Heart right ventricle (tissue), 16 donors: ENCODE measurements at regions not wholly inside any gene's neighbourhood (a gene's known extent, or its start where the extent isn't known, plus 50 kb on each side); places are given as distances from the start of the nearest gene placed in this dataset.

Experiments
- ATAC-seq, 8 donors: fragments of 200-7000 bp; cut with Tn5 transposase; one replicate each; pipeline ENCODE4 v1.9.1; 2020; ENCODE audit warnings: mild to moderate bottlenecking in 8 of 8, moderate library complexity in 8 of 8, moderate number of reproducible peaks in 1 of 8
- DNase-seq, 2 donors: peaks; one replicate each; pipeline ENCODE4 v3.0.0-alpha.2; 2020
- H3K27ac ChIP-seq, 10 donors: fragments of 200-600 bp; sonication (generic) in 2 of 10; one replicate each; pipeline versions ENCODE4 v1.5.0 to v1.8.0; 2020 to 2022; ENCODE audit warnings: mild to moderate bottlenecking in 3 of 10
- H3K27me3 ChIP-seq, 7 donors: fragments of 200-600 bp; one replicate each; pipeline ENCODE4 v1.8.0; 2021 to 2022; ENCODE audit warnings: mild to moderate bottlenecking in 2 of 7
- H3K36me3 ChIP-seq, 9 donors: fragments of 200-600 bp; sonication (generic) in 1 of 9; one replicate each; pipeline versions ENCODE4 v1.5.0 to v1.8.0; 2020 to 2022; ENCODE audit warnings: mild to moderate bottlenecking in 2 of 9
- H3K4me1 ChIP-seq, 9 donors: fragments of 200-600 bp; sonication (generic) in 1 of 9; one replicate each; pipeline versions ENCODE4 v1.5.0 to v1.8.0; 2020 to 2022; ENCODE audit warnings: mild to moderate bottlenecking in 4 of 9
- H3K4me3 ChIP-seq, 10 donors: fragments of 200-600 bp; sonication (generic) in 2 of 10; one replicate each; pipeline versions ENCODE4 v1.5.0 to v1.8.0; 2020 to 2022; ENCODE audit warnings: mild to moderate bottlenecking in 7 of 10, moderate library complexity in 2 of 10
- H3K9me3 ChIP-seq, 11 donors: fragments of 200-600 bp in 10 of 11; sonication (generic) in 2 of 11; one replicate each; pipeline versions ENCODE4 v1.5.0 to v1.8.0; 2013 to 2022; ENCODE audit warnings: mild to moderate bottlenecking in 2 of 11, control low read depth in 1 of 11, moderate library complexity in 1 of 11
- CTCF ChIP-seq, 9 donors: fragments of 200-600 bp; sonication (generic) in 2 of 9; IDR thresholded peaks; one replicate each; pipeline versions ENCODE4 v1.5.0 to v1.8.0; 2021 to 2022; ENCODE audit warnings: antibody characterized with exemption in 9 of 9, mild to moderate bottlenecking in 5 of 9, moderate library complexity in 1 of 9
- WGBS, 2 donors: extraction: QIAGEN DNeasy Blood & Tissue Kit; methylation state at CpG; one replicate each; pipeline ENCODE4 v1.1.7; 2013; ENCODE audit warnings: inconsistent platforms in 1 of 2; 5-methylcytosine and 5-hydroxymethylcytosine counted together
- intact Hi-C, 10 donors: fragments of 100-400 bp; cut with DNase I; formaldehyde crosslinking; loops; one replicate each; pipeline versions ENCODE4 v1.11.1 to v1.14.2; 2022
- donor health status: Arrhythmogenic right ventricular cardiomyopathy.
- donor health status: ischemic (EF 13 %, LVEDD 7.1; RV severe dilation, severe dysfunction).
- donor health status: healthy with polysubstance abuse.
- donor health status: DM: no; HTN: yes; CAD: no.
- donor health status: DM: no; HTN: no; CAD: no.
- donor health status: ischemic (EF 25% LVEDD 6.9; RV normal size, moderate dysfunction).
- donor health status: ischemic (EF 25% LVEDD 5.7; RV mildly dilated, moderate dysfunction).
- donor health status: healthy.
- donor health status: DM: yes; HTN: yes; CAD: no.
- donor health status: Ischemic cardiomyopathy.
- donor health status: ischemic (EF 35%, LVEDD 5.7; RV mildly dilated, moderate dysfunction).
- donor health status: nonischemic (EF 11% LVEDD 7.7; RV severe dilation, severe dysfunction).
- donor health status: DM: yes; HTN: yes; CAD: no.
- donor health status: PGD.
- donor health status: ischemic (EF 29% LVEDD 5.4; RV normal size, mild dysfunction).
- donor health status: nonischemic (EF 23%, LVEDD 6.1; RV moderate dilation, normal function).

DNA sequence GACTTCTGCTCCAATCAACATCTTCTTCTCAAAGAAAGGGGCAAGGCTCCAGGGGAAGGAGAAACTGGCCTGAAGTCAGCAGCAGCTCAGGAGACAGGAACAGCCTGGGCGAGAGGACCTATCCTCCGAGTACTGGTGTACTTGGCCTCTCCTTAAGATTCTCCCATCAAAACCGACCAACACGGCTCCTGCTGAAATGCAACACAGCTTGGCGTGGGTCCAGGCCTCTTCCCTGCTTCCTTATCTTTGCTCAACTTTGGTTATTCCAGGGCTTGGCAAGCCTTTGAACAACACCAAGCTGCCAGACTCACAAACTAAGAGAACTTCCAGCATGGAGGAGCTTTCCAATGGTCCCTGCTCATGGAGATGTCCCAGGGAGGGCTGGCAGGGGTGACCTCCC, 377.4 kb downstream of the BCL11B start:
- DNase-seq (no peak), ATAC-seq (no peak)
- WGBS, 2 donors, result 45 to 54% methylated on average over 5 of the region's 5 CpGs
- TF ChIP-seq CTCF (IDR thresholded peaks at IDR 0.05), result no peak
- Histone ChIP-seq H3K9me3 (peaks cover 0 to 3% (median 0%) of the 10 kb centered on the region in 11 donors), H3K27ac (no peak overlapping the region), H3K27me3 (peaks cover 0 to 14% (median 5%) of the 10 kb centered on the region in 7 donors), H3K4me1 (no peaks in the 10 kb centered on the region), H3K4me3 (no peak overlapping the region), H3K36me3 (no peaks in the 10 kb centered on the region)
- intact Hi-C loops, result no loop called here

- 51 to 58% methylated on average over 5 of the region's 5 CpGs for WGBS, 2 donors
- no peak for DNase-seq
- intact Hi-C loops, result no loop called here
- Histone ChIP-seq H3K4me3 (no peak overlapping the region), H3K27ac (no peak overlapping the region), H3K27me3 (peaks cover 0 to 21% (median 7%) of the 10 kb centered on the region in 7 donors), H3K9me3 (peaks cover 0 to 3% (median 0%) of the 10 kb centered on the region in 11 donors), H3K4me1 (no peaks in the 10 kb centered on the region), H3K36me3 (no peaks in the 10 kb centered on the region)
- ATAC-seq, result no peak
- no peak for TF ChIP-seq CTCF (IDR thresholded peaks at IDR 0.05)
Measured at GRCh38 chr14:98896449-98896848, 375.5 kb downstream of the BCL11B start.

- DNase-seq (no peak), ATAC-seq (no peak)
- no peaks in the 10 kb centered on the region for H3K4me1 ChIP-seq
- H3K9me3 ChIP-seq, result peaks cover 0 to 3% (median 0%) of the 10 kb centered on the region in 11 donors
- 85 to 89% methylated on average over 7 of the region's 7 CpGs for WGBS, 2 donors
- no peaks in the 10 kb centered on the region for H3K36me3 ChIP-seq
- peaks cover 0 to 29% (median 11%) of the 10 kb centered on the region in 7 donors for H3K27me3 ChIP-seq
- H3K4me3 ChIP-seq, result no peak overlapping the region
- intact Hi-C loops, result no loop called here
- H3K27ac ChIP-seq, result no peak overlapping the region
- no peak for TF ChIP-seq CTCF (IDR thresholded peaks at IDR 0.05)
Measured at GRCh38 chr14:98897605-98898309, 374.2 kb downstream of the BCL11B start.

GRCh38 chr14:98899441-98899840, 372.6 kb downstream of the BCL11B start:
- no peaks in the 10 kb centered on the region for H3K36me3 ChIP-seq
- DNase-seq (no peak), ATAC-seq (no peak)
- H3K9me3 ChIP-seq, result peaks cover 0 to 3% (median 0%) of the 10 kb centered on the region in 11 donors
- no peaks in the 10 kb centered on the region for H3K4me1 ChIP-seq
- no peak for TF ChIP-seq CTCF (IDR thresholded peaks at IDR 0.05)
- intact Hi-C loops, result no loop called here
- H3K27me3 ChIP-seq, result peaks cover 0 to 32% (median 18%) of the 10 kb centered on the region in 7 donors
- no peak overlapping the region for H3K27ac ChIP-seq
- 64 to 68% methylated on average over 9 of the region's 9 CpGs for WGBS, 2 donors
- no peak overlapping the region for H3K4me3 ChIP-seq
